SU-DHL-6 (cell line): ENCODE measurements at regions not wholly inside any gene's neighbourhood (a gene's known extent, or its start where the extent isn't known, plus 50 kb on each side); places are given as distances from the start of the nearest gene placed in this dataset.

Experiments used
- H2AFZ ChIP-seq: fragments of 200-600 bp; sonication (generic); 2 replicates; pipeline ENCODE4 v1.6.1; 2014; ENCODE audit warnings: low read depth, mild to moderate bottlenecking, moderate library complexity, mixed read lengths, antibody characterized with exemption, low read length; ENCODE audit not compliant: severe bottlenecking
- H3F3A ChIP-seq: fragments of 200-600 bp; shearing (Covaris generic); 2 replicates; pipeline ENCODE4 v1.6.0; 2016; ENCODE audit warnings: antibody characterized with exemption, mild to moderate bottlenecking; ENCODE audit not compliant: insufficient read depth
- H3K27ac ChIP-seq: fragments of 200-600 bp; sonication (generic); 2 replicates; pipeline ENCODE4 v1.5.1; 2016; ENCODE audit warnings: low read depth, mild to moderate bottlenecking, low read length, moderate library complexity, mixed read lengths
- H3K27me3 ChIP-seq: fragments of 200-600 bp; sonication (generic), shearing (Covaris generic); 2 replicates; pipeline ENCODE4 v1.6.0; 2014; ENCODE audit warnings: mild to moderate bottlenecking, low read length
- H3K36me3 ChIP-seq: fragments of 200-600 bp; sonication (generic); 2 replicates; pipeline ENCODE4 v1.6.1; 2014; ENCODE audit warnings: mild to moderate bottlenecking, low read length, mixed read lengths
- H3K4me2 ChIP-seq: fragments of 300-600, 200-600 bp; shearing (Covaris generic), sonication (generic); 2 replicates; pipeline ENCODE4 v1.6.0; 2014; ENCODE audit warnings: low read length, low read depth, mild to moderate bottlenecking; ENCODE audit not compliant: poor library complexity, severe bottlenecking
- H3K4me3 ChIP-seq: fragments of 200-600 bp; sonication (generic); 2 replicates; pipeline ENCODE4 v1.5.1; 2014; ENCODE audit warnings: antibody characterized with exemption, low read length, mild to moderate bottlenecking, mixed read lengths; ENCODE audit not compliant: insufficient read depth, poor library complexity, severe bottlenecking
- H3K79me2 ChIP-seq: fragments of 200-600 bp; sonication (generic); 2 replicates; pipeline ENCODE4 v1.6.1; 2014; ENCODE audit warnings: mild to moderate bottlenecking, low read length, moderate library complexity; ENCODE audit not compliant: insufficient read depth
- H3K9ac ChIP-seq: fragments of 200-600 bp; sonication (generic); 2 replicates; pipeline ENCODE4 v1.7.0; 2014; ENCODE audit warnings: mild to moderate bottlenecking, low read length
- H3K9me2 ChIP-seq: fragments of 200-600 bp; sonication (generic); replicated peaks from 2 replicates; pipeline ENCODE4 v1.6.1; 2014; ENCODE audit warnings: low read length; ENCODE audit not compliant: insufficient read depth
- H3K9me3 ChIP-seq: fragments of 200-600 bp; sonication (generic); 2 replicates; pipeline ENCODE4 v1.6.1; 2014; ENCODE audit warnings: low read length, mixed read lengths; ENCODE audit not compliant: insufficient read depth
- H4K20me1 ChIP-seq: fragments of 200-600 bp; sonication (generic); 2 replicates; pipeline ENCODE4 v1.6.1; 2014; ENCODE audit warnings: low read depth, mild to moderate bottlenecking, antibody characterized with exemption, low read length, moderate library complexity, mixed read lengths
- CTCF ChIP-seq: fragments of 200-600 bp; sonication (generic); IDR thresholded peaks from one replicate; pipeline ENCODE4 v1.5.1; 2017; ENCODE audit warnings: antibody characterized with exemption, mild to moderate bottlenecking, low read length, moderate library complexity; ENCODE audit not compliant: insufficient read depth, poor library complexity, severe bottlenecking
- EZH2phosphoT487 ChIP-seq: fragments of 200-600 bp; sonication (generic), shearing (Covaris generic); conservative IDR thresholded peaks from 2 replicates; pipeline ENCODE4 v1.6.1; 2018; ENCODE audit warnings: mild to moderate bottlenecking, antibody characterized with exemption, low read length, moderate library complexity, mixed read lengths

- H3K9me2 ChIP-seq = no peaks in the 10 kb centered on the region
- no peaks in the 10 kb centered on the region for H3K9me3 ChIP-seq
- no peak overlapping the region for H3K4me2 ChIP-seq
- no peaks in the 10 kb centered on the region for H3K36me3 ChIP-seq
- TF ChIP-seq EZH2phosphoT487 (no peak), CTCF (no peak)
- H3F3A ChIP-seq = no peaks in the 10 kb centered on the region
- H3K27me3 ChIP-seq = no peaks in the 10 kb centered on the region
- H3K79me2 ChIP-seq = no peaks in the 10 kb centered on the region
- H2AFZ ChIP-seq = no peak overlapping the region
- H3K4me3 ChIP-seq = no peak overlapping the region
- H4K20me1 ChIP-seq = no peaks in the 10 kb centered on the region
- no peak overlapping the region for H3K27ac ChIP-seq
- no peak overlapping the region for H3K9ac ChIP-seq
Observed at GRCh38 chr10:27445070-27445469, 59.0 kb upstream of the RAB18 start.

DNA sequence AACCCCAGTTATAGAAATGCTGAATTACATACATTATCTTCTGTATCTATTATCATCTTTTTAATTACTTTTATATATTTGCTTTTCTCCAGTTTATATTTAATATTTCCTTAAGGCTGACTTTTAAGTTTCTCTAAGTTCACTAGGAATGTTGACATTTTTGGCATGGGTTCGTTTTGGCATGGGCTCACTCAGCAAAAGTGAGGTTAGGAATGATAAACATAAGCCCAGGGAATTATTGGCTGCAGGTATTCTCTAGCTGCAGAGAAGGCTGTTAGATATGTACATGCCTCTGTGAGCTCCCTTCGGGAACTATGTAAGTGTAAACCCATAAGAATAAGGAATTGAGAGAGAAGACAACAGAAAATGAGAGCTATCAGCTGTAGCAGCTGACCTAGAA is 63.6 kb upstream of the RAB18 start:
- H3K9me2 ChIP-seq = no peaks in the 10 kb centered on the region
- no peak overlapping the region for H3K27ac ChIP-seq
- H3K4me3 ChIP-seq = no peak overlapping the region
- H3K27me3 ChIP-seq = no peaks in the 10 kb centered on the region
- no peaks in the 10 kb centered on the region for H3F3A ChIP-seq
- H3K9ac ChIP-seq = no peak overlapping the region
- H3K9me3 ChIP-seq = no peaks in the 10 kb centered on the region
- H2AFZ ChIP-seq = no peak overlapping the region
- no peaks in the 10 kb centered on the region; the same call in 1 of the 2 replicates for H4K20me1 ChIP-seq
- H3K4me2 ChIP-seq = no peak overlapping the region
- TF ChIP-seq CTCF = no peak
- no peak for TF ChIP-seq EZH2phosphoT487
- no peaks in the 10 kb centered on the region for H3K36me3 ChIP-seq
- H3K79me2 ChIP-seq = no peaks in the 10 kb centered on the region

- Histone ChIP-seq H3K4me2 (no peak overlapping the region), H3K27ac (no peak overlapping the region), H3K27me3 (no peaks in the 10 kb centered on the region), H3K79me2 (no peaks in the 10 kb centered on the region), H3K36me3 (no peaks in the 10 kb centered on the region), H3K9me2 (no peaks in the 10 kb centered on the region), H3K9me3 (no peaks in the 10 kb centered on the region), H3F3A (no peaks in the 10 kb centered on the region), H4K20me1 (no peaks in the 10 kb centered on the region; the same call in 1 of the 2 replicates), H2AFZ (no peak overlapping the region), H3K9ac (no peak overlapping the region), H3K4me3 (no peak overlapping the region)
- TF ChIP-seq CTCF (no peak), EZH2phosphoT487 (no peak)
Observed at GRCh38 chr10:27440021-27440420, 64.1 kb upstream of the RAB18 start.

DNA sequence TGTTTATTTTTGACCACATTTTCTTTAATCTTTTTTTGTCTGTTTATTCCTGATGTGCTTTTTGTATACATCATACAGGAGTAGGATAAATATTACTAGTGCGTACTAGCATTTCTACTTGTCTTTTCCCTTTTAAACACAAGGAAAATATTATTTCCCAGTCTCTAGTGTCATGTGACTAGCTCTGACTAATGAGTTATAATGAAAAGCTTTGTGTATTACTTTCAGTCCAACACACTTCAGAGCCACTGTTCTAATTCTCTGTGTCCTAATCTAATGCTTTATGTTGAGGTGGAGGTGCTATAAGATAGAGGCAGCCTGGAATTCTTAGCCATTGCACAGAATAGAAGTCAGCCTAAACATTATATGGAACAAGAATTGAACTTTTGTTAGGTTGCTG is 65.0 kb upstream of the RAB18 start:
- Histone ChIP-seq H3K9me3 (no peaks in the 10 kb centered on the region), H3K4me2 (no peak overlapping the region), H3K79me2 (no peaks in the 10 kb centered on the region), H3K27ac (no peak overlapping the region), H3K9ac (no peak overlapping the region), H3K9me2 (no peaks in the 10 kb centered on the region), H3F3A (no peaks in the 10 kb centered on the region), H4K20me1 (no peaks in the 10 kb centered on the region; the same call in 1 of the 2 replicates), H2AFZ (no peak overlapping the region), H3K4me3 (no peak overlapping the region), H3K36me3 (no peaks in the 10 kb centered on the region), H3K27me3 (no peaks in the 10 kb centered on the region)
- no peak for TF ChIP-seq EZH2phosphoT487
